ENCODE measurements at regions not wholly inside any gene's neighbourhood (a gene's known extent, or its start where the extent isn't known, plus 50 kb on each side); places are given as distances from the start of the nearest gene placed in this dataset.

GRCh38 chr13:53501387-53501786 lies 472.8 kb downstream of the OLFM4 start:
- TF ChIP-seq CTCF (IDR thresholded peaks at IDR 0.05; ENCODE audit: low read depth, low read length, poor library complexity, severe bottlenecking) (no peak), EZH2phosphoT487 (IDR thresholded peaks at IDR 0.05; ENCODE audit: borderline replicate concordance, low read length) (no peak)
